Osteocyte (in vitro differentiated cells): ENCODE measurements at regions not wholly inside any gene's neighbourhood (a gene's known extent, or its start where the extent isn't known, plus 50 kb on each side); places are given as distances from the start of the nearest gene placed in this dataset.

Experiments
- DNase-seq: peaks from one replicate; pipeline ENCODE4 v3.0.0; 2021; ENCODE audit warnings: mixed read lengths; ENCODE audit not compliant: unreplicated experiment; ENCODE audit errors: extremely low spot score
- H3K27ac Mint-ChIP-seq: one replicate; pipeline ENCODE4 v1.8.0; 2021; ENCODE audit warnings: mild to moderate bottlenecking, mixed read lengths; ENCODE audit not compliant: unreplicated experiment
- H3K27me3 Mint-ChIP-seq: one replicate; pipeline ENCODE4 v1.8.0; 2021; ENCODE audit warnings: mixed read lengths; ENCODE audit not compliant: unreplicated experiment
- H3K36me3 Mint-ChIP-seq: one replicate; pipeline ENCODE4 v1.8.0; 2021; ENCODE audit warnings: mixed read lengths; ENCODE audit not compliant: unreplicated experiment
- H3K4me1 Mint-ChIP-seq: one replicate; pipeline ENCODE4 v1.8.0; 2021; ENCODE audit warnings: mixed read lengths; ENCODE audit not compliant: unreplicated experiment
- H3K4me3 Mint-ChIP-seq: one replicate; pipeline ENCODE4 v1.8.0; 2021; ENCODE audit warnings: mild to moderate bottlenecking, moderate library complexity, mixed read lengths; ENCODE audit not compliant: unreplicated experiment
- H3K9me3 Mint-ChIP-seq: one replicate; pipeline ENCODE4 v1.8.0; 2021; ENCODE audit warnings: mixed read lengths; ENCODE audit not compliant: unreplicated experiment
- TF ChIP-seq, protein P1 (sequence below): fragments of 200-600 bp; sonication (generic); IDR thresholded peaks from 2 replicates; pipeline ENCODE4 v1.5.0; 2021; ENCODE audit warnings: antibody characterized with exemption, mild to moderate bottlenecking, moderate library complexity

GRCh38 chr13:88676016-88676415 is 1004.8 kb downstream of the SLITRK5 start:
- TF ChIP-seq, protein P1, sequence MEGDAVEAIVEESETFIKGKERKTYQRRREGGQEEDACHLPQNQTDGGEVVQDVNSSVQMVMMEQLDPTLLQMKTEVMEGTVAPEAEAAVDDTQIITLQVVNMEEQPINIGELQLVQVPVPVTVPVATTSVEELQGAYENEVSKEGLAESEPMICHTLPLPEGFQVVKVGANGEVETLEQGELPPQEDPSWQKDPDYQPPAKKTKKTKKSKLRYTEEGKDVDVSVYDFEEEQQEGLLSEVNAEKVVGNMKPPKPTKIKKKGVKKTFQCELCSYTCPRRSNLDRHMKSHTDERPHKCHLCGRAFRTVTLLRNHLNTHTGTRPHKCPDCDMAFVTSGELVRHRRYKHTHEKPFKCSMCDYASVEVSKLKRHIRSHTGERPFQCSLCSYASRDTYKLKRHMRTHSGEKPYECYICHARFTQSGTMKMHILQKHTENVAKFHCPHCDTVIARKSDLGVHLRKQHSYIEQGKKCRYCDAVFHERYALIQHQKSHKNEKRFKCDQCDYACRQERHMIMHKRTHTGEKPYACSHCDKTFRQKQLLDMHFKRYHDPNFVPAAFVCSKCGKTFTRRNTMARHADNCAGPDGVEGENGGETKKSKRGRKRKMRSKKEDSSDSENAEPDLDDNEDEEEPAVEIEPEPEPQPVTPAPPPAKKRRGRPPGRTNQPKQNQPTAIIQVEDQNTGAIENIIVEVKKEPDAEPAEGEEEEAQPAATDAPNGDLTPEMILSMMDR: no peak
- no peaks in the 10 kb centered on the region for H3K4me1 Mint-ChIP-seq
- no peak overlapping the region for H3K4me3 Mint-ChIP-seq
- no peaks in the 10 kb centered on the region for H3K9me3 Mint-ChIP-seq
- no peaks in the 10 kb centered on the region for H3K36me3 Mint-ChIP-seq
- H3K27ac Mint-ChIP-seq: no peak overlapping the region
- no peaks in the 10 kb centered on the region for H3K27me3 Mint-ChIP-seq
- DNase-seq: no peak

- peaks cover 4% of the 10 kb centered on the region for H3K27me3 Mint-ChIP-seq
- no peaks in the 10 kb centered on the region for H3K36me3 Mint-ChIP-seq
- H3K9me3 Mint-ChIP-seq: no peaks in the 10 kb centered on the region
- DNase-seq: no peak
- H3K4me1 Mint-ChIP-seq: no peaks in the 10 kb centered on the region
- H3K27ac Mint-ChIP-seq: no peak overlapping the region
- TF ChIP-seq, protein P1: no peak
- no peak overlapping the region for H3K4me3 Mint-ChIP-seq
These were observed 1014.3 kb downstream of the SLITRK5 start for GRCh38 chr13:88685459-88685858.

DNA sequence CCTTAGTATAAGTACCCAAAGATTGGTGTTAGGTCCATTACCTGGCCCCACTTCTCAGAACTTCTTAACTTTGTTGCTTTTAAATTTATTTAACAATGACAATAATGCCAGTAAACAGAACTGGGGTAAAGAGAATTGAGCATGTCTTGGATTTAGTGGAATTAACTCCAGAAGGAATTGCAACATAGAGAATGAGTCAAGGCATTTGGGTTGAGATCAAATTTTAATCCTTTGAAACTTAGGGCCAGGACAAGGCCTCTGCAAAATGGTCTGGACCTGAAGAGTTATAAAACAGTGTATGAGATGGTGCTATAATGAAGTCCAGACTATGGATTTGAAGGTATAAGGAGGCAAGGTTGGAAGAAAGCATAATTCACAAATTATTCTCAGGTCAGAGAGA is 1030.4 kb downstream of the SLITRK5 start:
- DNase-seq: no peak
- Mint-ChIP-seq H3K4me1 (no peaks in the 10 kb centered on the region), H3K27me3 (peaks cover 4% of the 10 kb centered on the region), H3K27ac (no peak overlapping the region), H3K4me3 (no peak overlapping the region), H3K9me3 (peaks cover 6% of the 10 kb centered on the region), H3K36me3 (no peaks in the 10 kb centered on the region)
- TF ChIP-seq, protein P1: no peak

- TF ChIP-seq, protein P1: no peak
- Mint-ChIP-seq H3K27me3 (peaks cover 4% of the 10 kb centered on the region), H3K9me3 (peaks cover 9% of the 10 kb centered on the region), H3K36me3 (no peaks in the 10 kb centered on the region), H3K27ac (no peak overlapping the region), H3K4me3 (no peak overlapping the region), H3K4me1 (no peaks in the 10 kb centered on the region)
- DNase-seq: no peak
These were observed 1033.6 kb downstream of the SLITRK5 start for GRCh38 chr13:88704600-88705275.

- no peak for DNase-seq
- no peaks in the 10 kb centered on the region for H3K36me3 Mint-ChIP-seq
- H3K4me3 Mint-ChIP-seq: no peak overlapping the region
- H3K27me3 Mint-ChIP-seq: peaks cover 4% of the 10 kb centered on the region
- no peaks in the 10 kb centered on the region for H3K4me1 Mint-ChIP-seq
- no peak overlapping the region for H3K27ac Mint-ChIP-seq
- TF ChIP-seq, protein P1: no peak
- peaks cover 9% of the 10 kb centered on the region for H3K9me3 Mint-ChIP-seq
These were observed 1036.5 kb downstream of the SLITRK5 start for GRCh38 chr13:88707646-88708045.
